ENCODE measurements at regions not wholly inside any gene's neighbourhood (a gene's known extent, or its start where the extent isn't known, plus 50 kb on each side); places are given as distances from the start of the nearest gene placed in this dataset.

DNA sequence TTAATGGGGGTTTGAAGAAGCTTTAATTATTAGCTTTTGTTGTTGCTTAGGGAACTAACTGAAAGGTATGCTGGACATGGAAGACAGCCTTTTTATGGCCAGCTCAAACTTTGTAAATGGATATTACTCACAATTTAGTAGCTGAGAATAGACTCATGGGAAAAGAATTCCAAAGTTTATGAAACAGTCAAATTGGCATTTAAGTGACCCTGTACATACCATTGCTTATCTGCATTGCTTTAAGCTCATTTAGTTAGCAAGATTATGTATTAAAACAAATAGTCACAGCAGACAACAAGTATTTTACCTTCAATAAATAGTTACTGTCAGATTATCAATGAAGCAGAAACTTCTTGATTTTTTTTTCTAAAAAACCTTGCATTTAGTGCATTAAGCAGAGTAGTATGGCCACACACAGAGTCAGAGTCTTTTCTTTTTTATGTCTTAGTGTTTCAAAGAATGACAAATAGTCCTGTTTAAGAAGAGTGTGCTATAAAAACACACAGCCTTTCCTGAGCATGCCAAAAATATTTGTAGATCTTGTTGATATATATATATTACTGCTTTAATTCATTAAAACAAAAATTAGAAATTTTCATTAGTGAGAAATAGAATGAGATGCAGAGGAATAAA lies 102.2 kb downstream of the TTC6 start (continued):
- TF ChIP-seq AHDC1 (CRISPR knock-in tag; IDR thresholded peaks at IDR 0.05; ENCODE audit: borderline replicate concordance): peak; percentile 88; the same call in 1 of the 2 replicates
- TF ChIP-seq ASH2L (IDR thresholded peaks at IDR 0.05; ENCODE audit: insufficient read length, low read depth, low read length): peak; percentile 34
- peak; percentile 66; the same call in 1 of the 2 replicates for TF ChIP-seq ZNF3 (CRISPR knock-in tag; IDR thresholded peaks at IDR 0.05)
- no peak; the same call in 1 of the 2 replicates for TF ChIP-seq FOXP1 (IDR thresholded peaks at IDR 0.05)
- TF ChIP-seq FOXP1 (CRISPR knock-in tag; IDR thresholded peaks at IDR 0.05): peak; percentile 89
- TF ChIP-seq ZNF841 (CRISPR knock-in tag; IDR thresholded peaks at IDR 0.05; ENCODE audit: borderline replicate concordance): no peak
- no peak for TF ChIP-seq HIC2 (CRISPR knock-in tag; IDR thresholded peaks at IDR 0.05; ENCODE audit: low read depth)
- peak; percentile 79 for TF ChIP-seq FOXA3 (CRISPR knock-in tag; IDR thresholded peaks at IDR 0.05)
- no peak for TF ChIP-seq ZKSCAN8 (CRISPR knock-in tag; IDR thresholded peaks at IDR 0.05; ENCODE audit: borderline replicate concordance)
- TF ChIP-seq SIX4 (CRISPR knock-in tag; IDR thresholded peaks at IDR 0.05): 0 out of 2 replicates have a peak, but pooled peaks have one; percentile 23
- peak; percentile 71 for TF ChIP-seq ATF2 (CRISPR knock-in tag; IDR thresholded peaks at IDR 0.05)
- 0 out of 2 replicates have a peak, but pooled peaks have one; percentile 12 for TF ChIP-seq MAFF (IDR thresholded peaks at IDR 0.05; ENCODE audit: low read depth, low read length)
- no peak for TF ChIP-seq ZNF180 (CRISPR knock-in tag; IDR thresholded peaks at IDR 0.05; ENCODE audit: borderline replicate concordance, low read depth)
- TF ChIP-seq DMAP1 (CRISPR knock-in tag; IDR thresholded peaks at IDR 0.05): peak; percentile 39; the same call in 1 of the 2 replicates
- no peak for TF ChIP-seq ZNF746 (CRISPR knock-in tag; IDR thresholded peaks at IDR 0.05)
- peak; percentile 67; the same call in 1 of the 2 replicates for TF ChIP-seq HMG20A (CRISPR knock-in tag; IDR thresholded peaks at IDR 0.05; ENCODE audit: borderline replicate concordance)
- TF ChIP-seq HNF1A (IDR thresholded peaks at IDR 0.05; ENCODE audit: low read depth): peak; percentile 88
- peak; percentile 87; the same call in 1 of the 2 replicates for TF ChIP-seq HNF1A (CRISPR knock-in tag; IDR thresholded peaks at IDR 0.05; ENCODE audit: borderline replicate concordance)
